Hepatocyte (in vitro differentiated cells): ENCODE measurements at regions not wholly inside any gene's neighbourhood (a gene's known extent, or its start where the extent isn't known, plus 50 kb on each side); places are given as distances from the start of the nearest gene placed in this dataset. TPM values are rescaled to one million over a fixed set of nuclear protein-coding genes. Genes with fewer than 3 reads are reported as not detected.
A peak's percentile ranks its signal among the peaks of the same experiment; 100 is the strongest.
"Not testable (repeated sequence)": the region's sequence is repeated elsewhere in the genome, so short reads cannot be mapped to it uniquely, and the experiment has no call there.

Experiments
- DNase-seq: peaks from one replicate; pipeline ENCODE4 v3.0.0-alpha.2; 2016; ENCODE audit warnings: low spot score
- H2AFZ ChIP-seq: fragments of 200-600 bp; sonication (generic); 2 replicates; pipeline ENCODE4 v1.6.0; 2016; ENCODE audit warnings: antibody characterized with exemption, mild to moderate bottlenecking
- H3K27ac ChIP-seq: fragments of 200-600 bp; sonication (generic); 2 replicates; pipeline ENCODE4 v1.5.1; 2016; ENCODE audit warnings: mild to moderate bottlenecking
- H3K27me3 ChIP-seq: fragments of 200-600 bp; sonication (generic); 2 replicates; pipeline ENCODE4 v1.6.1; 2016
- H3K36me3 ChIP-seq: fragments of 200-600 bp; sonication (generic); replicated peaks from 2 replicates; pipeline ENCODE4 v1.5.1; 2016; ENCODE audit warnings: low read depth; ENCODE audit not compliant: insufficient read depth
- H3K4me1 ChIP-seq: fragments of 200-600 bp; sonication (generic); 2 replicates; pipeline ENCODE4 v1.5.1; 2016; ENCODE audit warnings: mild to moderate bottlenecking, moderate library complexity; ENCODE audit not compliant: insufficient read depth
- H3K4me2 ChIP-seq: fragments of 200-600 bp; sonication (generic); 2 replicates; pipeline ENCODE4 v1.6.0; 2016
- H3K4me3 ChIP-seq: fragments of 200-600 bp; sonication (generic); 2 replicates; pipeline ENCODE4 v1.5.1; 2016; ENCODE audit warnings: mild to moderate bottlenecking
- H3K79me2 ChIP-seq: fragments of 200-600 bp; sonication (generic); 2 replicates; pipeline ENCODE4 v1.6.0; 2017; ENCODE audit warnings: mild to moderate bottlenecking
- H3K9me2 ChIP-seq: fragments of 200-600 bp; sonication (generic); replicated peaks from 2 replicates; pipeline ENCODE4 v1.6.0; 2017; ENCODE audit warnings: mild to moderate bottlenecking; ENCODE audit not compliant: insufficient read depth
- H3K9me3 ChIP-seq: fragments of 200-600 bp; sonication (generic); 2 replicates; pipeline ENCODE4 v1.5.1; 2016; ENCODE audit warnings: low read depth, mild to moderate bottlenecking
- H4K20me1 ChIP-seq: fragments of 200-600 bp; sonication (generic); 2 replicates; pipeline ENCODE4 v1.6.0; 2016; ENCODE audit warnings: mild to moderate bottlenecking; ENCODE audit not compliant: insufficient read depth, poor library complexity, severe bottlenecking
- WGBS: methylation state at CpG from one replicate; pipeline ENCODE4 v1.1.6; 2016; ENCODE audit warnings: low lambda C conversion rate; ENCODE audit errors: missing lambda C conversion rate; 5-methylcytosine and 5-hydroxymethylcytosine counted together
- microRNA-seq: library from miRNA; unstranded; fragments of <30 nt; microRNA quantifications from one replicate; pipeline ENCODE4, GENCODE V29; 2017
- small RNA-seq: library from RNA; depleted of rRNA; stranded (forward); fragments of <200 nt; gene quantifications from one replicate; pipeline ENCODE3, GENCODE V24; 2014

GRCh38 chr2:110277054-110277453 is 64.7 kb upstream of the MTLN start:
- H3K36me3 ChIP-seq, H3K9me2 ChIP-seq, H3K4me2 ChIP-seq, H3K4me1 ChIP-seq, H2AFZ ChIP-seq, H3K27me3 ChIP-seq, H3K79me2 ChIP-seq, H4K20me1 ChIP-seq, H3K4me3 ChIP-seq, H3K27ac ChIP-seq, DNase-seq, H3K9me3 ChIP-seq: not testable (repeated sequence)
- no CpG with 5 or more reads among the region's 6 CpGs for WGBS

DNA sequence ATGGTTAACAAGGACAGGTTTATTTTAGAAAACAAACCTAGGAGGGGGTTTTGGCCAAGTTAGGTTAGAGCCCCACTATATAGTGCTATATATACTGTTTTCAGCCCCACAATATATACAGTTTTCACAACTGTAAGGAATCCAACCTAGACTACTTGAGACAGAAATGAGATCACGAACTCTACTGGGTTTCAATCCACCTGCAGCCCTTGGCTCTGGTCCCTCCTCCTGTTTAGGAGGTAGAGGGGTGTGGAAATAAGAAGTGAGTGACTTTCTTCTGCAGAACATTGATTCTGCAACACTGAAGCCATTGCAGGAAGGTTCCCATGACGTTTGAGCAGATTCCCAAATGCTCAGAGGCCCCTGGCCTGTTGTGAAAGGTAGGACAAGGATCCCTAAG is 63.7 kb upstream of the MTLN start:
- 100% methylated on average over 1 of the region's 2 CpGs for WGBS
- H3K27ac ChIP-seq, H3K79me2 ChIP-seq, H4K20me1 ChIP-seq, DNase-seq, H3K4me1 ChIP-seq, H3K9me2 ChIP-seq, H3K4me2 ChIP-seq, H3K4me3 ChIP-seq, H2AFZ ChIP-seq, H3K36me3 ChIP-seq, H3K27me3 ChIP-seq, H3K9me3 ChIP-seq: not testable (repeated sequence)

GRCh38 chr2:110269674-110270073 is 57.3 kb upstream of the MTLN start:
- DNase-seq, H3K4me2 ChIP-seq, H3K79me2 ChIP-seq, H3K27ac ChIP-seq, H3K9me3 ChIP-seq, H3K27me3 ChIP-seq, H2AFZ ChIP-seq, H4K20me1 ChIP-seq, H3K9me2 ChIP-seq, H3K4me3 ChIP-seq, H3K4me1 ChIP-seq, H3K36me3 ChIP-seq: not testable (repeated sequence)
- 94% methylated on average over 6 of the region's 9 CpGs for WGBS

DNA sequence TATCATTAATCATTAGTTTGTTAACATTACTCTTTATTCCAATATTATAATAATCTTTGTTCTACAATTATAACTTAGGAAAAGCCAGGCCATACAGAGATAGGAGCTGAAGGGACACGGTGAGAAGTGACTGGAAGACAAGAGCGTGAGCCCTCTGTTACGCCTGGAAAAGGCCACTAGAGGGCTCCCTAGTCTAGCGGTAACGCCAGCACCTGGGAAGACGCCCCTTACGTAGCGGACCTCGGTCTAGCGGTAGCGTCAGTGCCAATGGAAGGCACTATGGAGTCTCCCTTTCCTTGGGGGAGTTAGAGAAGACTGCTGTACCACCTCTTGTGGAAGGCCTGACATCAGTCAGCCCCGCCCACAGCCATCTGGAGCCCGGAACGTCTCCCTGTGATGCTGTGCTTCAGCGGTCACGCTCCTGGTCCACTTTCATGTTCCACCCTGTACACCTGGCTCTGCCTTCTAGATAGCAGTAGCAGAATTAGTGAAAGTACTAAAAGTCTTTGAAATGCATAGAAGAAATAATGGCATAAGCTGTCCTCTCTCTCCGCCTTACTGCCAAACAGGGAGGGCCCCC is 55.6 kb upstream of the MTLN start:
- not testable (repeated sequence) for H3K27me3 ChIP-seq, H3K79me2 ChIP-seq, H3K9me3 ChIP-seq, H3K4me3 ChIP-seq, H3K9me2 ChIP-seq, DNase-seq, H3K4me1 ChIP-seq, H3K27ac ChIP-seq, H4K20me1 ChIP-seq, H2AFZ ChIP-seq, H3K36me3 ChIP-seq
- 53% methylated on average over 4 of the region's 17 CpGs for WGBS
- peak overlapping the region; percentile 63 for H3K4me2 ChIP-seq

DNA sequence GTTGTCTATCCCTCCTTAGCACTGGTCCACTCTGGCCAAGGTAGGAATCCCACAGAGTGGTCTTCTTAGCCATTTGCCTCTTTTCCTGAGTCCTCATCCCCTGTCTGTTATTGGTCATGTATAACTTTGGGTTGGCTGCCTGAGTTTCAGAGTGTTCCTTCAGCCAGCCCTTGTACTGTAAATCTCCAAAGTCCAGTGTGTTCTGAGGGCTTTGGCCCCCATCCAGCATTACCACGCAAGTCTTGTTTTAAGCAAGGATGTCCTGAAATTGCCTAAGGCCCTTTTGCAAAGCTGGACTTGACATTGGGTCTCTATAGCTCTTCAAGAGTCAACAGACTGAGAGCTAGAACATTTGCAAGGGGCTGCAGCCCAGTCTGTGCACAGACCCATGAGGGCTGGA is 52.5 kb upstream of the MTLN start:
- H2AFZ ChIP-seq, H3K4me1 ChIP-seq, H3K4me2 ChIP-seq, H3K4me3 ChIP-seq, H3K27me3 ChIP-seq, H3K27ac ChIP-seq, H3K9me2 ChIP-seq, H3K9me3 ChIP-seq, H3K79me2 ChIP-seq, H4K20me1 ChIP-seq, DNase-seq, H3K36me3 ChIP-seq: not testable (repeated sequence)
- WGBS: no CpG with 5 or more reads among the region's 1 CpG

GRCh38 chr2:110264076-110264681 is 51.8 kb upstream of the MTLN start:
- H3K4me3 ChIP-seq, H3K36me3 ChIP-seq, H3K27me3 ChIP-seq, H3K79me2 ChIP-seq, H3K9me3 ChIP-seq, H3K4me1 ChIP-seq, H3K4me2 ChIP-seq, H2AFZ ChIP-seq, H3K9me2 ChIP-seq, H3K27ac ChIP-seq, DNase-seq, H4K20me1 ChIP-seq: not testable (repeated sequence)
- 86% methylated on average over 1 of the region's 3 CpGs for WGBS

DNA sequence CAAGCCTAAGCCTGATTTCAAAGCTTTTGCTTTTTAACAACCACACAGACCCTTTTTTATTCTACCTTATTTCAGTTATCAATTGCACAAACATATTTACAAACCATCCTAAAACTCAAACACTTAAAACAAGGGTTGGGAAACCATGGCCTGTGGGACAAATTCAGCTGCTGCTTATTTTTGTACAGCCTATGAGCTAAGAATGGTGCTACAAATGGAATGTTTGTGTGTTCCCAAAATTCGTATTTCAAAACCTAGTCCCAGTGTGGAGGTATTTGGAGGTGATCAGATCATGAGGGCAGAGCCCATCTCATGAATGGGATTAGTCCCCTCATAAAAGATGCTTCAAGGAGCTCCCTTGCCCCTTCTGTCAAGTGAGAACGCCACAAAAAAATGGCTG is 51.1 kb upstream of the MTLN start:
- not testable (repeated sequence) for H3K9me3 ChIP-seq, H3K4me1 ChIP-seq, H4K20me1 ChIP-seq, DNase-seq, H3K4me3 ChIP-seq, H3K36me3 ChIP-seq, H2AFZ ChIP-seq, H3K9me2 ChIP-seq, H3K4me2 ChIP-seq, H3K27ac ChIP-seq, H3K79me2 ChIP-seq, H3K27me3 ChIP-seq
- 82% methylated on average over 1 of the region's 2 CpGs for WGBS

Small RNAs in the stretch of these regions (microRNA-seq; reads per million reads assigned to microRNA genes)
- gene MIR4436B2: not detected

Small RNAs in the stretch of these regions (small RNA-seq; reads per million reads assigned to genes)
- gene MIR4436B2: not detected
